WTC11 (cell line): ENCODE measurements at regions not wholly inside any gene's neighbourhood (a gene's known extent, or its start where the extent isn't known, plus 50 kb on each side); places are given as distances from the start of the nearest gene placed in this dataset.

Experiments
- ATAC-seq: fragments of 200-7000 bp; cut with Tn5 transposase; 2 replicates; pipeline ENCODE4 v1.10.0; 2021; ENCODE audit warnings: mild to moderate bottlenecking, moderate library complexity
- CTCF ChIA-PET: fragments of 300-600 bp; sonication (Branson Sonifier 250); formaldehyde crosslinking; loops from one replicate; lab custom pipeline; 2021; ENCODE audit warnings: antibody characterized with exemption; lab: Charles Lee
- POLR2A ChIA-PET: fragments of 350-600 bp; sonication (Branson Sonifier 250); formaldehyde crosslinking; loops from one replicate; lab custom pipeline; 2021; ENCODE audit warnings: antibody characterized with exemption; lab: Charles Lee
- DNase-seq: peaks from one replicate; pipeline ENCODE4 v3.0.0; 2021; ENCODE audit warnings: low spot score
- H3K27ac Mint-ChIP-seq: 2 replicates; pipeline ENCODE4 v1.8.0; 2021; ENCODE audit warnings: mixed read lengths
- H3K27me3 Mint-ChIP-seq: 2 replicates; pipeline ENCODE4 v1.8.0; 2021; ENCODE audit warnings: low read depth, mild to moderate bottlenecking, moderate library complexity, mixed read lengths
- H3K36me3 Mint-ChIP-seq: 2 replicates; pipeline ENCODE4 v1.8.0; 2021; ENCODE audit warnings: mixed read lengths
- H3K4me1 Mint-ChIP-seq: 2 replicates; pipeline ENCODE4 v1.8.0; 2022; ENCODE audit warnings: mixed read lengths
- H3K4me3 Mint-ChIP-seq: 2 replicates; pipeline ENCODE4 v1.8.0; 2021; ENCODE audit warnings: mild to moderate bottlenecking, moderate library complexity, mixed read lengths
- H3K9me3 Mint-ChIP-seq: 2 replicates; pipeline ENCODE4 v1.8.0; 2021; ENCODE audit warnings: mixed read lengths
- ATF1 ChIP-seq: sonication (generic); formaldehyde crosslinking; IDR thresholded peaks from 2 replicates; pipeline ENCODE4 v1.8.1; 2023; ENCODE audit warnings: mild to moderate bottlenecking, moderate library complexity, missing genetic modification reagents
- FOXP1 ChIP-seq: sonication (generic); formaldehyde crosslinking; IDR thresholded peaks from 2 replicates; pipeline ENCODE4 v1.8.0; 2022; ENCODE audit warnings: missing genetic modification reagents, mild to moderate bottlenecking, moderate library complexity, borderline replicate concordance
- HMGA2 ChIP-seq: fragments of 250-450 bp; sonication (Bioruptor Pico); IDR thresholded peaks from 2 replicates; pipeline ENCODE4 v1.4.0; 2021; ENCODE audit warnings: mild to moderate bottlenecking, moderate library complexity
- NFE2L1 ChIP-seq: sonication (generic); formaldehyde crosslinking; IDR thresholded peaks from 2 replicates; pipeline ENCODE4 v1.8.1; 2023; ENCODE audit warnings: missing genetic modification reagents
- TEAD1 ChIP-seq: sonication (generic); formaldehyde crosslinking; IDR thresholded peaks from 2 replicates; pipeline ENCODE4 v1.8.0; 2022; ENCODE audit warnings: mild to moderate bottlenecking, missing genetic modification reagents
- ZNF423 ChIP-seq: fragments of 250-450 bp; sonication (Bioruptor Pico); IDR thresholded peaks from 2 replicates; pipeline ENCODE4 v2.1.2; 2022; ENCODE audit warnings: mild to moderate bottlenecking, moderate library complexity
- TF ChIP-seq, protein P1 (sequence below): fragments of 250-450 bp; sonication (Bioruptor Pico); IDR thresholded peaks from 2 replicates; pipeline ENCODE4 v1.9.0; 2021; ENCODE audit warnings: mild to moderate bottlenecking
- TF ChIP-seq, protein P2 (sequence below): sonication (generic); formaldehyde crosslinking; IDR thresholded peaks from 2 replicates; pipeline ENCODE4 v1.8.1; 2022; ENCODE audit warnings: mild to moderate bottlenecking, missing genetic modification reagents, moderate library complexity, borderline replicate concordance
- TF ChIP-seq, protein P3 (sequence below): sonication (generic); formaldehyde crosslinking; IDR thresholded peaks from 2 replicates; pipeline ENCODE4 v1.8.1; 2022; ENCODE audit warnings: low read depth, mild to moderate bottlenecking, moderate library complexity, missing genetic modification reagents, borderline replicate concordance
- TF ChIP-seq, protein P4 (sequence below): sonication (generic); formaldehyde crosslinking; IDR thresholded peaks from 2 replicates; pipeline ENCODE4 v1.8.0; 2022; ENCODE audit warnings: missing genetic modification reagents
- TF ChIP-seq, protein P5 (sequence below): fragments of 250-450 bp; sonication (Bioruptor Pico); conservative IDR thresholded peaks from 2 replicates; pipeline ENCODE4 v1.9.0; 2021; ENCODE audit warnings: mild to moderate bottlenecking
- TF ChIP-seq, protein P6 (sequence below): sonication (generic); formaldehyde crosslinking; conservative IDR thresholded peaks from 2 replicates; pipeline ENCODE4 v1.8.1; 2022; ENCODE audit warnings: mild to moderate bottlenecking, missing genetic modification reagents
- TF ChIP-seq, protein P7 (sequence below): sonication (generic); formaldehyde crosslinking; IDR thresholded peaks from 2 replicates; pipeline ENCODE4 v1.8.1; 2022; ENCODE audit warnings: mild to moderate bottlenecking, moderate library complexity, missing genetic modification reagents
- TF ChIP-seq, protein P8 (sequence below): fragments of 250-450 bp; sonication (Bioruptor Pico); IDR thresholded peaks from 2 replicates; pipeline ENCODE4 v1.9.0; 2021; ENCODE audit warnings: mild to moderate bottlenecking
- TF ChIP-seq, protein P9 (sequence below): fragments of 250-450 bp; sonication (Bioruptor Pico); IDR thresholded peaks from 2 replicates; pipeline ENCODE4 v2.1.2; 2022; ENCODE audit warnings: mild to moderate bottlenecking, moderate library complexity
- TF ChIP-seq, protein P10 (sequence below): sonication (generic); formaldehyde crosslinking; IDR thresholded peaks from 2 replicates; pipeline ENCODE4 v1.8.1; 2023; ENCODE audit warnings: mild to moderate bottlenecking, missing genetic modification reagents, moderate library complexity
- TF ChIP-seq, protein P11 (sequence below): fragments of 200-600 bp; IDR thresholded peaks from 2 replicates; pipeline ENCODE4 v1.8.0; 2022; ENCODE audit warnings: antibody characterized with exemption

DNA sequence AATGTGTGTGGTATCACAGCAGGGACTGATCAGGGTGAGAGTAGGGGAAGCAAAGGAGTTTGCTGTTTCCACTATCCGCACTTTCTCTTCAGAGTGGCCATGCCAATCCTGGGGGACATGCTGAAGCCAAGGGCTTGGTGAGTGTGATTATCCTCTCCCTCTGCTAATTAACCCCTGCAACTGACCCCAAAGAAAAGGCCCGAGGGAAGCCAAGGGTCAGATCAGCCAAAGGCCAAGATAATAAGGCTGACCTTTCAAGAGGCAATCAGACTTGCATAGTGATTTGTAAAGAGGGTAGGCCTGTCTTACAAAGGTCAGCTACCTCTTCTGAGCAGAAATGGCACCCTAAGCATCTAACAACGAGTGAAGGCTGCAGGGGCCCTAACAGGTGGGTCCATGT is 420.5 kb upstream of the CPEB2 start (continued):
- TF ChIP-seq, protein P1, sequence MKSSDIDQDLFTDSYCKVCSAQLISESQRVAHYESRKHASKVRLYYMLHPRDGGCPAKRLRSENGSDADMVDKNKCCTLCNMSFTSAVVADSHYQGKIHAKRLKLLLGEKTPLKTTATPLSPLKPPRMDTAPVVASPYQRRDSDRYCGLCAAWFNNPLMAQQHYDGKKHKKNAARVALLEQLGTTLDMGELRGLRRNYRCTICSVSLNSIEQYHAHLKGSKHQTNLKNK (CRISPR knock-in tag) = no peak
- TF ChIP-seq NFE2L1 (no peak), FOXP1 (no peak), HMGA2 (no peak)
- TF ChIP-seq, protein P2, sequence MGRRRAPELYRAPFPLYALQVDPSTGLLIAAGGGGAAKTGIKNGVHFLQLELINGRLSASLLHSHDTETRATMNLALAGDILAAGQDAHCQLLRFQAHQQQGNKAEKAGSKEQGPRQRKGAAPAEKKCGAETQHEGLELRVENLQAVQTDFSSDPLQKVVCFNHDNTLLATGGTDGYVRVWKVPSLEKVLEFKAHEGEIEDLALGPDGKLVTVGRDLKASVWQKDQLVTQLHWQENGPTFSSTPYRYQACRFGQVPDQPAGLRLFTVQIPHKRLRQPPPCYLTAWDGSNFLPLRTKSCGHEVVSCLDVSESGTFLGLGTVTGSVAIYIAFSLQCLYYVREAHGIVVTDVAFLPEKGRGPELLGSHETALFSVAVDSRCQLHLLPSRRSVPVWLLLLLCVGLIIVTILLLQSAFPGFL (CRISPR knock-in tag) = no peak
- TF ChIP-seq, protein P3, sequence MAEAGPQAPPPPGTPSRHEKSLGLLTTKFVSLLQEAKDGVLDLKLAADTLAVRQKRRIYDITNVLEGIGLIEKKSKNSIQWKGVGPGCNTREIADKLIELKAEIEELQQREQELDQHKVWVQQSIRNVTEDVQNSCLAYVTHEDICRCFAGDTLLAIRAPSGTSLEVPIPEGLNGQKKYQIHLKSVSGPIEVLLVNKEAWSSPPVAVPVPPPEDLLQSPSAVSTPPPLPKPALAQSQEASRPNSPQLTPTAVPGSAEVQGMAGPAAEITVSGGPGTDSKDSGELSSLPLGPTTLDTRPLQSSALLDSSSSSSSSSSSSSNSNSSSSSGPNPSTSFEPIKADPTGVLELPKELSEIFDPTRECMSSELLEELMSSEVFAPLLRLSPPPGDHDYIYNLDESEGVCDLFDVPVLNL (CRISPR knock-in tag) = no peak
- TF ChIP-seq, protein P4, sequence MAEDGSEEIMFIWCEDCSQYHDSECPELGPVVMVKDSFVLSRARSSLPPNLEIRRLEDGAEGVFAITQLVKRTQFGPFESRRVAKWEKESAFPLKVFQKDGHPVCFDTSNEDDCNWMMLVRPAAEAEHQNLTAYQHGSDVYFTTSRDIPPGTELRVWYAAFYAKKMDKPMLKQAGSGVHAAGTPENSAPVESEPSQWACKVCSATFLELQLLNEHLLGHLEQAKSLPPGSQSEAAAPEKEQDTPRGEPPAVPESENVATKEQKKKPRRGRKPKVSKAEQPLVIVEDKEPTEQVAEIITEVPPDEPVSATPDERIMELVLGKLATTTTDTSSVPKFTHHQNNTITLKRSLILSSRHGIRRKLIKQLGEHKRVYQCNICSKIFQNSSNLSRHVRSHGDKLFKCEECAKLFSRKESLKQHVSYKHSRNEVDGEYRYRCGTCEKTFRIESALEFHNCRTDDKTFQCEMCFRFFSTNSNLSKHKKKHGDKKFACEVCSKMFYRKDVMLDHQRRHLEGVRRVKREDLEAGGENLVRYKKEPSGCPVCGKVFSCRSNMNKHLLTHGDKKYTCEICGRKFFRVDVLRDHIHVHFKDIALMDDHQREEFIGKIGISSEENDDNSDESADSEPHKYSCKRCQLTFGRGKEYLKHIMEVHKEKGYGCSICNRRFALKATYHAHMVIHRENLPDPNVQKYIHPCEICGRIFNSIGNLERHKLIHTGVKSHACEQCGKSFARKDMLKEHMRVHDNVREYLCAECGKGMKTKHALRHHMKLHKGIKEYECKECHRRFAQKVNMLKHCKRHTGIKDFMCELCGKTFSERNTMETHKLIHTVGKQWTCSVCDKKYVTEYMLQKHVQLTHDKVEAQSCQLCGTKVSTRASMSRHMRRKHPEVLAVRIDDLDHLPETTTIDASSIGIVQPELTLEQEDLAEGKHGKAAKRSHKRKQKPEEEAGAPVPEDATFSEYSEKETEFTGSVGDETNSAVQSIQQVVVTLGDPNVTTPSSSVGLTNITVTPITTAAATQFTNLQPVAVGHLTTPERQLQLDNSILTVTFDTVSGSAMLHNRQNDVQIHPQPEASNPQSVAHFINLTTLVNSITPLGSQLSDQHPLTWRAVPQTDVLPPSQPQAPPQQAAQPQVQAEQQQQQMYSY (CRISPR knock-in tag) = no peak
- TF ChIP-seq, protein P5, sequence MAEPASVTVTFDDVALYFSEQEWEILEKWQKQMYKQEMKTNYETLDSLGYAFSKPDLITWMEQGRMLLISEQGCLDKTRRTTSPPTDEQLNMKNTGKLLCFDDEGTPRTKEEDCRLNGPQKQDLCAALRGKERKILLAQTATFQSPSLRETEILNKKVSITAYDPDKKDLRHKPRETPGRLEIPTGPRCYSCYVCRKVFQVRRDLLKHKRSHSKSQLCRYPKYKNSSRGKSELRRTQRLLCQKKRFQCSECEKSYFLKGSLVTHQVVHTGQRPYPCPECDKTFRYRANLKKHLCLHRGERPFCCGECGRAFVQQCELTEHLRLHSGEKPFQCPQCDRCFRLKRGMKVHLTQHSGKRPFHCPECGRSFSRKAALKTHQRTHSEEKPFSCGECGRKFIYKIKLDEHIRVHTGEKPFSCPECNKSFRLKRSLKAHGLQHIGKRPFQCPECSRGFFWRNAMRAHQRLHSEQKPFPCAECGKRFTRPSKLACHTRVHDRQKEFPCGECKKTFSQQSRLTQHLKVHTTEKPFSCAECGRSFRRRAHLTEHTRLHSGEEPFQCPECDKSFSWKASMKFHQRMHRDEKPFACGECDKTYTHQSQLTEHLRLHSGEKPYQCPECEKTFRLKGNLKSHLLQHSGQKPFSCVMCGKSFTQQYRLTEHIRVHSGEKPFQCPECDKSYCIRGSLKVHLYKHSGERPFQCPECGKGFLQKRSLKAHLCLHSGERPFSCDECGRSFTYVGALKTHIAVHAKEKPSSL (CRISPR knock-in tag) = no peak

DNA sequence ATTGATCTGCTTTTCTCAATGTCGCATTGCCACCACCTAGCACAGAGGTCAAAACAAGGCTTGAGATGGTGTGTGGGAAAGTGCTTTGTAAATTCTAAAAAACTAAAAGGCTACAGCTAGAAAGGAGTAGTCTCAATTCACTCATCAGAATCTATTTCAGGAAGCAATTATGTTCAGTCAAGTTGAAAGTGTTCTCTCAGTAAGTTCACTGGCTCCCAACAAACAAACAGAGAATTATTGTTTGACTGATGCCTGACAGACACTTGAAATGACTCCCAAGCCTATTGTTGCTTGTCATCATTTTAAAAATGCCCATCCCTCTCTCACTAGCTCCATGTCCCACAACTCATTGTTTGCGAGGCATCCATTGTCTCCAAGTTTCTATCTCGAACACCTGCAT is 419.6 kb upstream of the CPEB2 start:
- CTCF ChIA-PET = no interaction called here
- ATAC-seq (no peak), DNase-seq (no peak)
- Mint-ChIP-seq H3K9me3 (peaks cover 8% of the 10 kb centered on the region), H3K36me3 (no peaks in the 10 kb centered on the region), H3K4me3 (no peak overlapping the region), H3K4me1 (no peaks in the 10 kb centered on the region), H3K27ac (no peak overlapping the region), H3K27me3 (no peaks in the 10 kb centered on the region; the same call in 1 of the 2 replicates)
- POLR2A ChIA-PET = no interaction called here
- TF ChIP-seq, protein P6, sequence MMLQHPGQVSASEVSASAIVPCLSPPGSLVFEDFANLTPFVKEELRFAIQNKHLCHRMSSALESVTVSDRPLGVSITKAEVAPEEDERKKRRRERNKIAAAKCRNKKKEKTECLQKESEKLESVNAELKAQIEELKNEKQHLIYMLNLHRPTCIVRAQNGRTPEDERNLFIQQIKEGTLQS (CRISPR knock-in tag) = no peak
- no peak for TF ChIP-seq HMGA2
- TF ChIP-seq, protein P2 (CRISPR knock-in tag) = no peak
- TF ChIP-seq, protein P7, sequence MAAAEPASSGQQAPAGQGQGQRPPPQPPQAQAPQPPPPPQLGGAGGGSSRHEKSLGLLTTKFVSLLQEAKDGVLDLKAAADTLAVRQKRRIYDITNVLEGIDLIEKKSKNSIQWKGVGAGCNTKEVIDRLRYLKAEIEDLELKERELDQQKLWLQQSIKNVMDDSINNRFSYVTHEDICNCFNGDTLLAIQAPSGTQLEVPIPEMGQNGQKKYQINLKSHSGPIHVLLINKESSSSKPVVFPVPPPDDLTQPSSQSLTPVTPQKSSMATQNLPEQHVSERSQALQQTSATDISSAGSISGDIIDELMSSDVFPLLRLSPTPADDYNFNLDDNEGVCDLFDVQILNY (CRISPR knock-in tag) = no peak
- TF ChIP-seq, protein P8, sequence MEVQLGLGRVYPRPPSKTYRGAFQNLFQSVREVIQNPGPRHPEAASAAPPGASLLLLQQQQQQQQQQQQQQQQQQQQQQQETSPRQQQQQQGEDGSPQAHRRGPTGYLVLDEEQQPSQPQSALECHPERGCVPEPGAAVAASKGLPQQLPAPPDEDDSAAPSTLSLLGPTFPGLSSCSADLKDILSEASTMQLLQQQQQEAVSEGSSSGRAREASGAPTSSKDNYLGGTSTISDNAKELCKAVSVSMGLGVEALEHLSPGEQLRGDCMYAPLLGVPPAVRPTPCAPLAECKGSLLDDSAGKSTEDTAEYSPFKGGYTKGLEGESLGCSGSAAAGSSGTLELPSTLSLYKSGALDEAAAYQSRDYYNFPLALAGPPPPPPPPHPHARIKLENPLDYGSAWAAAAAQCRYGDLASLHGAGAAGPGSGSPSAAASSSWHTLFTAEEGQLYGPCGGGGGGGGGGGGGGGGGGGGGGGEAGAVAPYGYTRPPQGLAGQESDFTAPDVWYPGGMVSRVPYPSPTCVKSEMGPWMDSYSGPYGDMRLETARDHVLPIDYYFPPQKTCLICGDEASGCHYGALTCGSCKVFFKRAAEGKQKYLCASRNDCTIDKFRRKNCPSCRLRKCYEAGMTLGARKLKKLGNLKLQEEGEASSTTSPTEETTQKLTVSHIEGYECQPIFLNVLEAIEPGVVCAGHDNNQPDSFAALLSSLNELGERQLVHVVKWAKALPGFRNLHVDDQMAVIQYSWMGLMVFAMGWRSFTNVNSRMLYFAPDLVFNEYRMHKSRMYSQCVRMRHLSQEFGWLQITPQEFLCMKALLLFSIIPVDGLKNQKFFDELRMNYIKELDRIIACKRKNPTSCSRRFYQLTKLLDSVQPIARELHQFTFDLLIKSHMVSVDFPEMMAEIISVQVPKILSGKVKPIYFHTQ = no peak
- no peak for TF ChIP-seq ATF1
- TF ChIP-seq, protein P9, sequence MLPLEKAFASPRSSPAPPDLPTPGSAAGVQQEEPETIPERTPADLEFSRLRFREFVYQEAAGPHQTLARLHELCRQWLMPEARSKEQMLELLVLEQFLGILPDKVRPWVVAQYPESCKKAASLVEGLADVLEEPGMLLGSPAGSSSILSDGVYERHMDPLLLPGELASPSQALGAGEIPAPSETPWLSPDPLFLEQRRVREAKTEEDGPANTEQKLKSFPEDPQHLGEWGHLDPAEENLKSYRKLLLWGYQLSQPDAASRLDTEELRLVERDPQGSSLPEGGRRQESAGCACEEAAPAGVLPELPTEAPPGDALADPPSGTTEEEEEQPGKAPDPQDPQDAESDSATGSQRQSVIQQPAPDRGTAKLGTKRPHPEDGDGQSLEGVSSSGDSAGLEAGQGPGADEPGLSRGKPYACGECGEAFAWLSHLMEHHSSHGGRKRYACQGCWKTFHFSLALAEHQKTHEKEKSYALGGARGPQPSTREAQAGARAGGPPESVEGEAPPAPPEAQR (CRISPR knock-in tag) = no peak
- no peak for TF ChIP-seq ZNF423 (CRISPR knock-in tag)
- TF ChIP-seq, protein P10, sequence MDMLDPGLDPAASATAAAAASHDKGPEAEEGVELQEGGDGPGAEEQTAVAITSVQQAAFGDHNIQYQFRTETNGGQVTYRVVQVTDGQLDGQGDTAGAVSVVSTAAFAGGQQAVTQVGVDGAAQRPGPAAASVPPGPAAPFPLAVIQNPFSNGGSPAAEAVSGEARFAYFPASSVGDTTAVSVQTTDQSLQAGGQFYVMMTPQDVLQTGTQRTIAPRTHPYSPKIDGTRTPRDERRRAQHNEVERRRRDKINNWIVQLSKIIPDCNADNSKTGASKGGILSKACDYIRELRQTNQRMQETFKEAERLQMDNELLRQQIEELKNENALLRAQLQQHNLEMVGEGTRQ (CRISPR knock-in tag) = no peak
- TF ChIP-seq TEAD1 (CRISPR knock-in tag) = no peak
- TF ChIP-seq, protein P11, sequence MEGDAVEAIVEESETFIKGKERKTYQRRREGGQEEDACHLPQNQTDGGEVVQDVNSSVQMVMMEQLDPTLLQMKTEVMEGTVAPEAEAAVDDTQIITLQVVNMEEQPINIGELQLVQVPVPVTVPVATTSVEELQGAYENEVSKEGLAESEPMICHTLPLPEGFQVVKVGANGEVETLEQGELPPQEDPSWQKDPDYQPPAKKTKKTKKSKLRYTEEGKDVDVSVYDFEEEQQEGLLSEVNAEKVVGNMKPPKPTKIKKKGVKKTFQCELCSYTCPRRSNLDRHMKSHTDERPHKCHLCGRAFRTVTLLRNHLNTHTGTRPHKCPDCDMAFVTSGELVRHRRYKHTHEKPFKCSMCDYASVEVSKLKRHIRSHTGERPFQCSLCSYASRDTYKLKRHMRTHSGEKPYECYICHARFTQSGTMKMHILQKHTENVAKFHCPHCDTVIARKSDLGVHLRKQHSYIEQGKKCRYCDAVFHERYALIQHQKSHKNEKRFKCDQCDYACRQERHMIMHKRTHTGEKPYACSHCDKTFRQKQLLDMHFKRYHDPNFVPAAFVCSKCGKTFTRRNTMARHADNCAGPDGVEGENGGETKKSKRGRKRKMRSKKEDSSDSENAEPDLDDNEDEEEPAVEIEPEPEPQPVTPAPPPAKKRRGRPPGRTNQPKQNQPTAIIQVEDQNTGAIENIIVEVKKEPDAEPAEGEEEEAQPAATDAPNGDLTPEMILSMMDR = no peak
